PC-9 (cell line): ENCODE measurements at regions not wholly inside any gene's neighbourhood (a gene's known extent, or its start where the extent isn't known, plus 50 kb on each side); places are given as distances from the start of the nearest gene placed in this dataset.

Experiments
- BruUV-seq: library from RNA; stranded (reverse); fragments of 400-500 nt; replicated peaks from 2 replicates; lab custom pipeline; 2021; lab: Mats Ljungman, UMichigan
- CTCF ChIA-PET: fragments of 300-600 bp; sonication (Branson Sonifier 250); formaldehyde crosslinking; loops from one replicate; lab custom pipeline; 2022; ENCODE audit warnings: antibody characterized with exemption; lab: Charles Lee
- POLR2A ChIA-PET: fragments of 300-600 bp; sonication (Branson Sonifier 250); formaldehyde crosslinking; loops from one replicate; lab custom pipeline; 2022; ENCODE audit warnings: antibody characterized with exemption; ENCODE audit not compliant: unreplicated experiment; lab: Charles Lee
- DNase-seq, 2 experiments: peaks; one replicate each; pipeline versions ENCODE4 v3.0.0 to v3.0.0-alpha.2; 2015 to 2022; ENCODE audit warnings: mixed read lengths in 1 of 2
- H2AFZ ChIP-seq: fragments of 200-600 bp; sonication (generic); 2 replicates; pipeline ENCODE4 v1.8.1; 2017; ENCODE audit warnings: antibody characterized with exemption
- H3F3A ChIP-seq: fragments of 200-600 bp; sonication (generic); 2 replicates; pipeline ENCODE4 v1.8.1; 2017; ENCODE audit warnings: antibody characterized with exemption, mild to moderate bottlenecking, low read depth; ENCODE audit not compliant: insufficient read depth
- H3K27ac ChIP-seq: fragments of 200-600 bp; sonication (generic); 2 replicates; pipeline ENCODE4 v1.6.1; 2016; ENCODE audit warnings: mixed run types
- H3K27me3 ChIP-seq: fragments of 200-600 bp; sonication (generic); 2 replicates; pipeline ENCODE4 v1.6.1; 2016; ENCODE audit warnings: low read depth, mixed run types; ENCODE audit not compliant: insufficient read depth
- H3K36me3 ChIP-seq: fragments of 200-600 bp; sonication (generic); 2 replicates; pipeline ENCODE4 v1.6.1; 2016; ENCODE audit warnings: low read depth, mixed run types
- H3K4me1 ChIP-seq: fragments of 200-600 bp; sonication (generic); replicated peaks from 2 replicates; pipeline ENCODE4 v1.6.1; 2016; ENCODE audit warnings: mixed run types; ENCODE audit not compliant: insufficient read depth
- H3K4me2 ChIP-seq: fragments of 200-600 bp; sonication (generic); 2 replicates; pipeline ENCODE4 v1.6.1; 2017; ENCODE audit warnings: mixed run types
- H3K4me3 ChIP-seq: fragments of 200-600 bp; sonication (generic); 2 replicates; pipeline ENCODE4 v1.6.1; 2016; ENCODE audit warnings: mixed run types
- H3K79me2 ChIP-seq: fragments of 200-600 bp; sonication (generic); 2 replicates; pipeline ENCODE4 v1.6.1; 2017; ENCODE audit warnings: low read depth, mixed run types
- H3K9me2 ChIP-seq: fragments of 200-600 bp; sonication (generic); 2 replicates; pipeline ENCODE4 v1.8.1; 2017; ENCODE audit warnings: mild to moderate bottlenecking; ENCODE audit not compliant: insufficient read depth
- H3K9me3 ChIP-seq: fragments of 200-600 bp; sonication (generic); 2 replicates; pipeline ENCODE4 v1.8.1; 2016; ENCODE audit warnings: low read depth; ENCODE audit not compliant: insufficient read depth
- H4K20me1 ChIP-seq: fragments of 200-600 bp; sonication (generic); 2 replicates; pipeline ENCODE4 v1.8.1; 2017; ENCODE audit not compliant: insufficient read depth
- CTCF ChIP-seq: fragments of 200-600 bp; sonication (generic); conservative IDR thresholded peaks from 2 replicates; pipeline ENCODE4 v1.6.1; 2017; ENCODE audit warnings: mixed run types, antibody characterized with exemption, mild to moderate bottlenecking, moderate library complexity
- EZH2 ChIP-seq: fragments of 200-600 bp; sonication (generic); IDR thresholded peaks from 2 replicates; pipeline ENCODE4 v1.8.0; 2017; ENCODE audit warnings: antibody characterized with exemption, low read depth
- intact Hi-C: fragments of 100-400 bp; cut with micrococcal nuclease; formaldehyde crosslinking; loops from one replicate; pipeline ENCODE4 v1.10.0; 2022; ENCODE audit not compliant: unreplicated experiment

- Histone ChIP-seq H3K36me3 (no peaks in the 10 kb centered on the region), H4K20me1 (no peaks in the 10 kb centered on the region), H3F3A (no peaks in the 10 kb centered on the region), H2AFZ (no peak overlapping the region), H3K4me1 (no peaks in the 10 kb centered on the region), H3K4me3 (no peak overlapping the region), H3K79me2 (no peaks in the 10 kb centered on the region), H3K4me2 (no peak overlapping the region), H3K9me3 (no peaks in the 10 kb centered on the region), H3K27me3 (peaks cover 92% of the 10 kb centered on the region), H3K27ac (no peak overlapping the region), H3K9me2 (no peaks in the 10 kb centered on the region)
- no peak for DNase-seq
- ChIA-PET CTCF (no interaction called here), POLR2A (no interaction called here)
- TF ChIP-seq EZH2 (no peak), CTCF (no peak)
- intact Hi-C loops, result no loop called here
- no TSS peak for BruUV-seq
These were observed 629.0 kb downstream of the TBC1D22A start for GRCh38 chr22:47391169-47392053.

GRCh38 chr22:47390026-47390970 is 627.8 kb downstream of the TBC1D22A start:
- Histone ChIP-seq H3K27me3 (peaks cover 92% of the 10 kb centered on the region), H2AFZ (no peak overlapping the region), H3K79me2 (no peaks in the 10 kb centered on the region), H4K20me1 (no peaks in the 10 kb centered on the region), H3K36me3 (no peaks in the 10 kb centered on the region), H3K9me2 (no peaks in the 10 kb centered on the region), H3K4me3 (no peak overlapping the region), H3K4me2 (no peak overlapping the region), H3K9me3 (no peaks in the 10 kb centered on the region), H3K27ac (no peak overlapping the region), H3K4me1 (no peaks in the 10 kb centered on the region), H3F3A (no peaks in the 10 kb centered on the region)
- DNase-seq, result no peak
- no peak for TF ChIP-seq CTCF
- TF ChIP-seq EZH2, result no peak
- intact Hi-C loops, result no loop called here
- CTCF ChIA-PET, result no interaction called here
- no TSS peak for BruUV-seq
- POLR2A ChIA-PET, result no interaction called here

GRCh38 chr22:47389201-47389600 is 626.8 kb downstream of the TBC1D22A start:
- Histone ChIP-seq H4K20me1 (no peaks in the 10 kb centered on the region), H3K9me2 (no peaks in the 10 kb centered on the region), H3K4me2 (no peak overlapping the region), H2AFZ (no peak overlapping the region), H3K4me1 (no peaks in the 10 kb centered on the region), H3K4me3 (no peak overlapping the region), H3K79me2 (no peaks in the 10 kb centered on the region), H3F3A (no peaks in the 10 kb centered on the region), H3K27me3 (peaks cover 92% of the 10 kb centered on the region), H3K27ac (no peak overlapping the region), H3K9me3 (no peaks in the 10 kb centered on the region), H3K36me3 (no peaks in the 10 kb centered on the region)
- CTCF ChIA-PET, result no interaction called here
- POLR2A ChIA-PET, result no interaction called here
- TF ChIP-seq CTCF, result no peak
- no peak for DNase-seq
- no TSS peak for BruUV-seq
- intact Hi-C loops, result no loop called here
